Nephron (organoid): ENCODE measurements at regions not wholly inside any gene's neighbourhood (a gene's known extent, or its start where the extent isn't known, plus 50 kb on each side); places are given as distances from the start of the nearest gene placed in this dataset.

Source experiments
- H3K27ac Mint-ChIP-seq, 3 experiments: 2 replicates each; pipeline ENCODE4 v1.8.0; 2020; ENCODE audit warnings: mixed read lengths in 3 of 3, mild to moderate bottlenecking in 2 of 3, moderate library complexity in 1 of 3
- H3K27me3 Mint-ChIP-seq: 2 replicates; pipeline ENCODE4 v1.8.0; 2021; ENCODE audit warnings: low read depth, mild to moderate bottlenecking, moderate library complexity, mixed read lengths
- H3K36me3 Mint-ChIP-seq: 2 replicates; pipeline ENCODE4 v1.8.0; 2020; ENCODE audit warnings: low read depth, mixed read lengths
- H3K4me1 Mint-ChIP-seq: 2 replicates; pipeline ENCODE4 v1.8.0; 2020; ENCODE audit warnings: mixed read lengths
- H3K4me3 Mint-ChIP-seq, 3 experiments: 2 replicates each; pipeline ENCODE4 v1.8.0; 2020; ENCODE audit warnings: mild to moderate bottlenecking in 3 of 3, mixed read lengths in 3 of 3, moderate library complexity in 2 of 3
- H3K9me3 Mint-ChIP-seq: 2 replicates; pipeline ENCODE4 v1.8.0; 2020; ENCODE audit warnings: mixed read lengths
- CTCF ChIP-seq, 3 experiments: fragments of 200-600 bp; sonication (generic); IDR thresholded peaks; one replicate each; pipeline ENCODE4 v1.5.0; 2021; ENCODE audit warnings: antibody characterized with exemption in 3 of 3; ENCODE audit not compliant: unreplicated experiment in 3 of 3

GRCh38 chr2:220985561-220985960, 586.5 kb downstream of the EPHA4 start:
- no peak overlapping the region for H3K4me3 Mint-ChIP-seq
- no peaks in the 10 kb centered on the region for H3K36me3 Mint-ChIP-seq
- peaks cover 17% of the 10 kb centered on the region for H3K27me3 Mint-ChIP-seq
- no peaks in the 10 kb centered on the region for H3K9me3 Mint-ChIP-seq
- no peak overlapping the region for H3K27ac Mint-ChIP-seq
- no peaks in the 10 kb centered on the region for H3K4me1 Mint-ChIP-seq
- TF ChIP-seq CTCF (IDR thresholded peaks at IDR 0.05; ENCODE audit: unreplicated experiment in 3 of 3), result no peak

- H3K4me3 Mint-ChIP-seq, result no peak overlapping the region
- peaks cover 13% of the 10 kb centered on the region for H3K27me3 Mint-ChIP-seq
- no peak for TF ChIP-seq CTCF (IDR thresholded peaks at IDR 0.05; ENCODE audit: unreplicated experiment in 3 of 3)
- H3K9me3 Mint-ChIP-seq, result no peaks in the 10 kb centered on the region
- H3K4me1 Mint-ChIP-seq, result no peaks in the 10 kb centered on the region
- no peaks in the 10 kb centered on the region for H3K36me3 Mint-ChIP-seq
- no peak overlapping the region for H3K27ac Mint-ChIP-seq
Measured at GRCh38 chr2:220987839-220988238, 584.3 kb downstream of the EPHA4 start.

- Mint-ChIP-seq H3K9me3 (no peaks in the 10 kb centered on the region), H3K36me3 (no peaks in the 10 kb centered on the region), H3K27ac (no peak overlapping the region), H3K4me1 (peaks cover 13% of the 10 kb centered on the region), H3K4me3 (no peak overlapping the region), H3K27me3 (no peaks in the 10 kb centered on the region)
- no peak for TF ChIP-seq CTCF (IDR thresholded peaks at IDR 0.05; ENCODE audit: unreplicated experiment in 3 of 3)
Measured at GRCh38 chr2:220991972-220992371, 580.1 kb downstream of the EPHA4 start.

GRCh38 chr2:220994846-220995245, 577.3 kb downstream of the EPHA4 start:
- no peak overlapping the region for H3K27ac Mint-ChIP-seq
- H3K4me3 Mint-ChIP-seq, result no peak overlapping the region
- H3K36me3 Mint-ChIP-seq, result no peaks in the 10 kb centered on the region
- H3K4me1 Mint-ChIP-seq, result peaks cover 13% of the 10 kb centered on the region
- no peaks in the 10 kb centered on the region for H3K9me3 Mint-ChIP-seq
- H3K27me3 Mint-ChIP-seq, result no peaks in the 10 kb centered on the region
- no peak for TF ChIP-seq CTCF (IDR thresholded peaks at IDR 0.05; ENCODE audit: unreplicated experiment in 3 of 3)

- Mint-ChIP-seq H3K4me1 (peaks cover 13% of the 10 kb centered on the region), H3K36me3 (no peaks in the 10 kb centered on the region), H3K9me3 (no peaks in the 10 kb centered on the region), H3K27ac (no peak overlapping the region), H3K27me3 (no peaks in the 10 kb centered on the region), H3K4me3 (no peak overlapping the region)
- no peak for TF ChIP-seq CTCF (IDR thresholded peaks at IDR 0.05; ENCODE audit: unreplicated experiment in 3 of 3)
Measured at GRCh38 chr2:220995581-220995980, 576.5 kb downstream of the EPHA4 start.

- Mint-ChIP-seq H3K4me3 (no peak overlapping the region), H3K4me1 (peaks cover 28% of the 10 kb centered on the region), H3K27me3 (no peaks in the 10 kb centered on the region), H3K9me3 (no peaks in the 10 kb centered on the region), H3K36me3 (no peaks in the 10 kb centered on the region), H3K27ac (no peak overlapping the region)
- TF ChIP-seq CTCF (IDR thresholded peaks at IDR 0.05; ENCODE audit: unreplicated experiment in 3 of 3), result no peak
Measured at GRCh38 chr2:220998156-220998555, 573.9 kb downstream of the EPHA4 start.
